ENCODE measurements at regions not wholly inside any gene's neighbourhood (a gene's known extent, or its start where the extent isn't known, plus 50 kb on each side); places are given as distances from the start of the nearest gene placed in this dataset.

- Histone ChIP-seq H3K36me3 (ENCODE audit: control insufficient read depth, insufficient read depth, low read length) (no peaks in the 10 kb centered on the region), H2AK5ac (ENCODE audit: low read length) (no peak overlapping the region), H3K56ac (ENCODE audit: low read length) (no peak overlapping the region), H3K27ac (ENCODE audit: low read depth, low read length) (no peak overlapping the region), H4K5ac (ENCODE audit: low read length) (no peak overlapping the region), H2BK120ac (ENCODE audit: low read depth, low read length) (no peak overlapping the region), H2BK5ac (ENCODE audit: low read length) (no peak overlapping the region), H3K79me1 (ENCODE audit: low read length) (no peaks in the 10 kb centered on the region), H4K8ac (ENCODE audit: low read depth, low read length) (no peak overlapping the region), H3K79me2 (ENCODE audit: control insufficient read depth, insufficient read depth, low read length) (no peaks in the 10 kb centered on the region), H3K4me2 (ENCODE audit: low read length) (no peak overlapping the region), H3K9ac (ENCODE audit: low read length) (no peak overlapping the region), H2BK15ac (replicated peaks; ENCODE audit: low read depth) (no peak overlapping the region), H3K4ac (ENCODE audit: low read depth, low read length) (no peak overlapping the region), H3K4me3 (ENCODE audit: low read length) (no peak overlapping the region), H3K4me1 (ENCODE audit: control insufficient read depth, low read depth, low read length) (no peaks in the 10 kb centered on the region), H3K23ac (ENCODE audit: low read length) (no peak overlapping the region), H3K18ac (ENCODE audit: low read length) (no peak overlapping the region), H3K27me3 (ENCODE audit: insufficient read depth, low read length, poor library complexity) (no peaks in the 10 kb centered on the region)
- DNase-seq: no peak
- WGBS (ENCODE audit: extremely low coverage, insufficient coverage, low lambda C conversion rate): 100% methylated on average over 2 of the region's 4 CpGs
Measured at GRCh38 chr14:42710071-42710470, 1103.4 kb downstream of the LRFN5 start.

DNA sequence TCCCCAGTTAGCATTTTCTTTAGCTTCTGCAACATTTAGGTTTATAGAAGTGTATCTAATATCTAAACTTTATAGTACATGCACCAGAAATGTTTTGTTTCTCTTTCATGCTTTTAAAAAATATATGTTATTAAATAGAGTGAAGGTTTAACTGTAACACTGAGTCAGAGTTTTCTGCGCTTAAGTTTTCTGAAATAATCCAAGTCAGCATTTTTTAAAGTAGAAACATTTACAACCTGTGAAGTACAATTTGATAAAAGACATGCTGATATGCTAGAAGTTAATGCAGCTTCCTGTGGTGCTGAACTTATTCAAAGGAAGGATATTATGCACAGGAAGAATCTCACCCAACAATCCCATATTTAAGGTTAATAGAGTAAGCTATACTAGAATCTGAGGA, 1096.8 kb downstream of the LRFN5 start:
- Histone ChIP-seq H3K23ac (ENCODE audit: low read length) (no peak overlapping the region), H2BK5ac (ENCODE audit: low read length) (no peak overlapping the region), H2BK15ac (replicated peaks; ENCODE audit: low read depth) (no peak overlapping the region), H3K18ac (ENCODE audit: low read length) (no peak overlapping the region), H3K79me2 (ENCODE audit: control insufficient read depth, insufficient read depth, low read length) (no peaks in the 10 kb centered on the region), H3K9ac (ENCODE audit: low read length) (no peak overlapping the region), H3K4me1 (ENCODE audit: control insufficient read depth, low read depth, low read length) (no peaks in the 10 kb centered on the region), H3K36me3 (ENCODE audit: control insufficient read depth, insufficient read depth, low read length) (no peaks in the 10 kb centered on the region), H3K79me1 (ENCODE audit: low read length) (no peaks in the 10 kb centered on the region), H3K4me3 (ENCODE audit: low read length) (no peak overlapping the region), H4K5ac (ENCODE audit: low read length) (no peak overlapping the region), H3K4me2 (ENCODE audit: low read length) (no peak overlapping the region), H3K56ac (ENCODE audit: low read length) (no peak overlapping the region), H3K27me3 (ENCODE audit: insufficient read depth, low read length, poor library complexity) (no peaks in the 10 kb centered on the region), H2BK120ac (ENCODE audit: low read depth, low read length) (no peak overlapping the region), H3K27ac (ENCODE audit: low read depth, low read length) (no peak overlapping the region), H3K4ac (ENCODE audit: low read depth, low read length) (no peak overlapping the region), H4K8ac (ENCODE audit: low read depth, low read length) (no peak overlapping the region), H2AK5ac (ENCODE audit: low read length) (no peak overlapping the region)
- WGBS (ENCODE audit: extremely low coverage, insufficient coverage, low lambda C conversion rate): no CpG with 5 or more reads among the region's 1 CpG
- no peak for DNase-seq

- H3K36me3 ChIP-seq (ENCODE audit: control insufficient read depth, insufficient read depth, low read length): no peaks in the 10 kb centered on the region
- no peaks in the 10 kb centered on the region for H3K79me2 ChIP-seq (ENCODE audit: control insufficient read depth, insufficient read depth, low read length)
- no peak overlapping the region for H3K23ac ChIP-seq (ENCODE audit: low read length)
- H3K27me3 ChIP-seq (ENCODE audit: insufficient read depth, low read length, poor library complexity): no peaks in the 10 kb centered on the region
- H3K27ac ChIP-seq (ENCODE audit: low read depth, low read length): no peak overlapping the region
- WGBS (ENCODE audit: extremely low coverage, insufficient coverage, low lambda C conversion rate): no CpG with 5 or more reads among the region's 2 CpGs
- H2BK15ac ChIP-seq (replicated peaks; ENCODE audit: low read depth): no peak overlapping the region
- H3K4me2 ChIP-seq (ENCODE audit: low read length): no peak overlapping the region
- no peaks in the 10 kb centered on the region for H3K4me1 ChIP-seq (ENCODE audit: control insufficient read depth, low read depth, low read length)
- no peak overlapping the region for H3K18ac ChIP-seq (ENCODE audit: low read length)
- peak; percentile 71 for DNase-seq
- no peaks in the 10 kb centered on the region for H3K79me1 ChIP-seq (ENCODE audit: low read length)
- no peak overlapping the region for H3K4ac ChIP-seq (ENCODE audit: low read depth, low read length)
- H4K5ac ChIP-seq (ENCODE audit: low read length): no peak overlapping the region
- no peak overlapping the region for H2AK5ac ChIP-seq (ENCODE audit: low read length)
- H3K9ac ChIP-seq (ENCODE audit: low read length): no peak overlapping the region
- H2BK5ac ChIP-seq (ENCODE audit: low read length): no peak overlapping the region
- no peak overlapping the region for H3K4me3 ChIP-seq (ENCODE audit: low read length)
- no peak overlapping the region for H2BK120ac ChIP-seq (ENCODE audit: low read depth, low read length)
- H3K56ac ChIP-seq (ENCODE audit: low read length): no peak overlapping the region
- no peak overlapping the region for H4K8ac ChIP-seq (ENCODE audit: low read depth, low read length)
Measured at GRCh38 chr14:42687421-42687820, 1080.7 kb downstream of the LRFN5 start.

- no peak overlapping the region for H3K4me2 ChIP-seq (ENCODE audit: low read length)
- no peak overlapping the region for H3K4ac ChIP-seq (ENCODE audit: low read depth, low read length)
- H2BK15ac ChIP-seq (replicated peaks; ENCODE audit: low read depth): no peak overlapping the region
- H4K5ac ChIP-seq (ENCODE audit: low read length): no peak overlapping the region
- DNase-seq: no peak
- no CpG with 5 or more reads among the region's 2 CpGs for WGBS (ENCODE audit: extremely low coverage, insufficient coverage, low lambda C conversion rate)
- no peak overlapping the region for H3K23ac ChIP-seq (ENCODE audit: low read length)
- no peak overlapping the region for H3K18ac ChIP-seq (ENCODE audit: low read length)
- no peak overlapping the region for H4K8ac ChIP-seq (ENCODE audit: low read depth, low read length)
- no peak overlapping the region for H2AK5ac ChIP-seq (ENCODE audit: low read length)
- H3K27me3 ChIP-seq (ENCODE audit: insufficient read depth, low read length, poor library complexity): no peaks in the 10 kb centered on the region
- no peak overlapping the region for H3K27ac ChIP-seq (ENCODE audit: low read depth, low read length)
- H3K36me3 ChIP-seq (ENCODE audit: control insufficient read depth, insufficient read depth, low read length): no peaks in the 10 kb centered on the region
- no peak overlapping the region for H3K4me3 ChIP-seq (ENCODE audit: low read length)
- no peak overlapping the region for H3K56ac ChIP-seq (ENCODE audit: low read length)
- no peak overlapping the region for H2BK120ac ChIP-seq (ENCODE audit: low read depth, low read length)
- H3K4me1 ChIP-seq (ENCODE audit: control insufficient read depth, low read depth, low read length): no peaks in the 10 kb centered on the region
- no peaks in the 10 kb centered on the region for H3K79me1 ChIP-seq (ENCODE audit: low read length)
- H3K79me2 ChIP-seq (ENCODE audit: control insufficient read depth, insufficient read depth, low read length): no peaks in the 10 kb centered on the region
- no peak overlapping the region for H2BK5ac ChIP-seq (ENCODE audit: low read length)
- no peak overlapping the region for H3K9ac ChIP-seq (ENCODE audit: low read length)
Measured at GRCh38 chr14:42683707-42684106, 1077.0 kb downstream of the LRFN5 start.

DNA sequence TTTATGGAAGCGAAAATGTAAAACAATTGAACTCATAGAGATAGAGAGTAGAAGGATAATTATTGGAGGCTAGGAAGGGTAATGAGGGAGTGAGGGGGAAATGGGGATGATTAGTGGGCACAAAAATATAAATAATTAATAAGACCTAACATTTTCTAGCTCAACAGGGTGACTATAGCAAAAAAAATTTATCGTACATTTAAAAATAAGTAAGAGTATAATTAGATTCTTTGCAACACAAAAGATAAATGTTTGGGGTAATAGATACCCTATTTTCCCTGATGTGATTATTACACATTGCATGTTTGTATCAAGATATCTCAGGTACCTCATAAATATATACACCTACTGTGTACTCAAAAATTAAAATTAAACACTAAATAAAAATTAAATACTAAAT, 1070.0 kb downstream of the LRFN5 start:
- Histone ChIP-seq H4K8ac (ENCODE audit: low read depth, low read length) (no peak overlapping the region), H3K79me2 (ENCODE audit: control insufficient read depth, insufficient read depth, low read length) (no peaks in the 10 kb centered on the region), H3K4me2 (ENCODE audit: low read length) (no peak overlapping the region), H3K36me3 (ENCODE audit: control insufficient read depth, insufficient read depth, low read length) (no peaks in the 10 kb centered on the region), H2BK15ac (replicated peaks; ENCODE audit: low read depth) (no peak overlapping the region), H3K4me1 (ENCODE audit: control insufficient read depth, low read depth, low read length) (no peaks in the 10 kb centered on the region), H3K56ac (ENCODE audit: low read length) (no peak overlapping the region), H3K9ac (ENCODE audit: low read length) (no peak overlapping the region), H3K23ac (ENCODE audit: low read length) (no peak overlapping the region), H3K27me3 (ENCODE audit: insufficient read depth, low read length, poor library complexity) (no peaks in the 10 kb centered on the region), H3K18ac (ENCODE audit: low read length) (no peak overlapping the region), H4K5ac (ENCODE audit: low read length) (no peak overlapping the region), H3K4me3 (ENCODE audit: low read length) (no peak overlapping the region), H3K4ac (ENCODE audit: low read depth, low read length) (no peak overlapping the region), H2BK120ac (ENCODE audit: low read depth, low read length) (no peak overlapping the region), H3K27ac (ENCODE audit: low read depth, low read length) (no peak overlapping the region), H3K79me1 (ENCODE audit: low read length) (no peaks in the 10 kb centered on the region), H2AK5ac (ENCODE audit: low read length) (no peak overlapping the region), H2BK5ac (ENCODE audit: low read length) (no peak overlapping the region)
- no CpG with 5 or more reads among the region's 2 CpGs for WGBS (ENCODE audit: extremely low coverage, insufficient coverage, low lambda C conversion rate)
- DNase-seq: no peak

- no peaks in the 10 kb centered on the region for H3K27me3 ChIP-seq (ENCODE audit: insufficient read depth, low read length, poor library complexity)
- H3K4me2 ChIP-seq (ENCODE audit: low read length): no peak overlapping the region
- H4K5ac ChIP-seq (ENCODE audit: low read length): no peak overlapping the region
- no peak overlapping the region for H3K18ac ChIP-seq (ENCODE audit: low read length)
- no peak overlapping the region for H4K8ac ChIP-seq (ENCODE audit: low read depth, low read length)
- no peak overlapping the region for H3K56ac ChIP-seq (ENCODE audit: low read length)
- H2BK5ac ChIP-seq (ENCODE audit: low read length): no peak overlapping the region
- H3K36me3 ChIP-seq (ENCODE audit: control insufficient read depth, insufficient read depth, low read length): no peaks in the 10 kb centered on the region
- H3K9ac ChIP-seq (ENCODE audit: low read length): no peak overlapping the region
- no peak overlapping the region for H3K27ac ChIP-seq (ENCODE audit: low read depth, low read length)
- H3K79me2 ChIP-seq (ENCODE audit: control insufficient read depth, insufficient read depth, low read length): no peaks in the 10 kb centered on the region
- no peak overlapping the region for H2BK15ac ChIP-seq (replicated peaks; ENCODE audit: low read depth)
- no peaks in the 10 kb centered on the region for H3K79me1 ChIP-seq (ENCODE audit: low read length)
- DNase-seq: no peak
- H3K4me1 ChIP-seq (ENCODE audit: control insufficient read depth, low read depth, low read length): no peaks in the 10 kb centered on the region
- no peak overlapping the region for H3K4me3 ChIP-seq (ENCODE audit: low read length)
- H2BK120ac ChIP-seq (ENCODE audit: low read depth, low read length): no peak overlapping the region
- no peak overlapping the region for H3K23ac ChIP-seq (ENCODE audit: low read length)
- no peak overlapping the region for H3K4ac ChIP-seq (ENCODE audit: low read depth, low read length)
- H2AK5ac ChIP-seq (ENCODE audit: low read length): no peak overlapping the region
Measured at GRCh38 chr14:42673963-42674362, 1067.3 kb downstream of the LRFN5 start.
